GM13976 (cell line): ENCODE measurements at regions not wholly inside any gene's neighbourhood (a gene's known extent, or its start where the extent isn't known, plus 50 kb on each side); places are given as distances from the start of the nearest gene placed in this dataset.

Experiments used
- DNase-seq: peaks from one replicate; pipeline ENCODE4 v3.0.0; 2012; ENCODE audit warnings: low spot score
- CTCF ChIP-seq: IDR thresholded peaks from 2 replicates; pipeline ENCODE4 v1.5.1; 2012; ENCODE audit warnings: borderline replicate concordance, mild to moderate bottlenecking; ENCODE audit not compliant: insufficient read depth; ENCODE audit errors: extremely low read depth, missing control alignments, control extremely low read depth
- in situ Hi-C: fragments of 300-500 bp; cut with MboI; formaldehyde crosslinking; loops from one replicate; pipeline ENCODE4 v1.12.0; 2022; ENCODE audit warnings: low sequenced_read_pairs, mixed read lengths, inconsistent platforms; ENCODE audit not compliant: unreplicated experiment

GRCh38 chr2:224106794-224107193, 67.7 kb upstream of the SERPINE2 start:
- DNase-seq = no peak
- in situ Hi-C loops = no loop called here
- TF ChIP-seq CTCF = no peak

GRCh38 chr2:224104668-224105386, 65.7 kb upstream of the SERPINE2 start:
- no peak for DNase-seq
- in situ Hi-C loops = no loop called here
- TF ChIP-seq CTCF = no peak

GRCh38 chr2:224103651-224104050, 64.6 kb upstream of the SERPINE2 start:
- no peak for DNase-seq
- TF ChIP-seq CTCF = no peak
- in situ Hi-C loops = no loop called here

GRCh38 chr2:224102991-224103390, 63.9 kb upstream of the SERPINE2 start:
- no peak for TF ChIP-seq CTCF
- in situ Hi-C loops = no loop called here
- no peak for DNase-seq

- in situ Hi-C loops = no loop called here
- TF ChIP-seq CTCF = no peak
- DNase-seq = no peak
These were observed 62.9 kb upstream of the SERPINE2 start for GRCh38 chr2:224101820-224102630.

- in situ Hi-C loops = no loop called here
- TF ChIP-seq CTCF = no peak
- no peak for DNase-seq
These were observed 61.0 kb upstream of the SERPINE2 start for GRCh38 chr2:224099861-224100643.
